ENCODE measurements at regions not wholly inside any gene's neighbourhood (a gene's known extent, or its start where the extent isn't known, plus 50 kb on each side); places are given as distances from the start of the nearest gene placed in this dataset.

DNA sequence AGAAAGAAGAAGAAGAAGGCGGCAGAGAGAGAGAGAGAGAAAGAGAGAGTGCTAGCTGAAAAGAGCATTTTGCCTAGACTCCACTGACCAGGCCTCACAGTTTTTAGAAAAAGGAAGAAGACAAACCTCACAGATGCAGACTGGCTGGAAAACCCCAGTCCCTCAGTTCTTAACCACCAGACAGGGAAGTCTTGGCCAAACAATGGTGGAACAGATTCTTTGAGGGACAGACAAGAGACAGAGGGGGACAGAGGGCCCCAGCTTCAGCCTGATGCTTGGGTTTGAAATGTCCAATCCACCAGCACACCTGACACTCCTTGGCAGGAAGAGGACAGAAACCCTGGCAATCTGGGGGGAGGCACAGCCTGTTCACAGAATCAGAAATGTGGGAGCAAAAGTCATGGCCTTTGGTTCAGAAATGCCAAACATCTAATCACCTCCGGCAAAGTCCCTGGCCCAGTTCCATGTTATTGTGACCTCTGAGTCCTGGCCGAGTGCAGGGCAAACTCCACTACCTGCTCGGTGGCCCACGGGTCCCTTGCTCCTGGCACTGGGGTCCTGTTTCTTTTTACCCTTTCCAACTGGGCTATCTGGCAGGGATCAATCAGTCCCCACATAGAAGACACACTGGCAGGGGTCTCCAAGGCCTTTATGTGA is 235.2 kb downstream of the LY86 start:
- no peaks in the 10 kb centered on the region for H3K27me3 ChIP-seq
- no peak for TF ChIP-seq POLR2A (IDR thresholded peaks at IDR 0.05)
- TF ChIP-seq, protein P1, sequence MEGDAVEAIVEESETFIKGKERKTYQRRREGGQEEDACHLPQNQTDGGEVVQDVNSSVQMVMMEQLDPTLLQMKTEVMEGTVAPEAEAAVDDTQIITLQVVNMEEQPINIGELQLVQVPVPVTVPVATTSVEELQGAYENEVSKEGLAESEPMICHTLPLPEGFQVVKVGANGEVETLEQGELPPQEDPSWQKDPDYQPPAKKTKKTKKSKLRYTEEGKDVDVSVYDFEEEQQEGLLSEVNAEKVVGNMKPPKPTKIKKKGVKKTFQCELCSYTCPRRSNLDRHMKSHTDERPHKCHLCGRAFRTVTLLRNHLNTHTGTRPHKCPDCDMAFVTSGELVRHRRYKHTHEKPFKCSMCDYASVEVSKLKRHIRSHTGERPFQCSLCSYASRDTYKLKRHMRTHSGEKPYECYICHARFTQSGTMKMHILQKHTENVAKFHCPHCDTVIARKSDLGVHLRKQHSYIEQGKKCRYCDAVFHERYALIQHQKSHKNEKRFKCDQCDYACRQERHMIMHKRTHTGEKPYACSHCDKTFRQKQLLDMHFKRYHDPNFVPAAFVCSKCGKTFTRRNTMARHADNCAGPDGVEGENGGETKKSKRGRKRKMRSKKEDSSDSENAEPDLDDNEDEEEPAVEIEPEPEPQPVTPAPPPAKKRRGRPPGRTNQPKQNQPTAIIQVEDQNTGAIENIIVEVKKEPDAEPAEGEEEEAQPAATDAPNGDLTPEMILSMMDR (IDR thresholded peaks at IDR 0.05): no peak
- H3K4me3 ChIP-seq: no peak overlapping the region
- peak in 1 of 3 donors; percentile 60 for DNase-seq
- no peaks in the 10 kb centered on the region for H3K9me3 ChIP-seq
- H3K4me1 ChIP-seq: peaks cover 0 to 28% (median 4%) of the 10 kb centered on the region in 4 donors
- H3K27ac ChIP-seq: peak overlapping the region in 1 of 4 donors; percentile 41
- no peaks in the 10 kb centered on the region for H3K36me3 ChIP-seq

DNA sequence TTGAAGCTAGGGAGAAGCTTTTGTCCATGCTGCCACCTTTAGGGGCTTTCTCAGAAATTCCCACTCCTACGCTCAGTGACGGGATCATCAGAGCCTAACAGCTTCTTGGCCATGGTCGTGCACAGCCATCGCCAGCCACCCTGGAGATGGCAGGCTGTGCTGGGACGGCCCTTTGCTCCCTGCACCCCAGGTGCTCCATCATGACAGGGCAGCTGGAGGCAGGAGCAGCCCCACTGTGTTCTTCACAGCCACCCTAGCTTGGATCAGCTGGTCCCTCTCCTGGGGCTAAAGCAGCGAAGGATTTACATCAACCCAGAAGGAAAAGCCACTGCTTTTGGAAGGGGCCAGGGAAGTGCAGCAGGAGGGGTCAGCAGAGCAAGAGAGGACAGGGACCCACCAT is 235.9 kb downstream of the LY86 start:
- no peaks in the 10 kb centered on the region for H3K27me3 ChIP-seq
- H3K4me1 ChIP-seq: peaks cover 0 to 28% (median 4%) of the 10 kb centered on the region in 4 donors
- no peaks in the 10 kb centered on the region for H3K36me3 ChIP-seq
- TF ChIP-seq, protein P1 (IDR thresholded peaks at IDR 0.05): no peak
- TF ChIP-seq POLR2A (IDR thresholded peaks at IDR 0.05): no peak
- no peak overlapping the region for H3K27ac ChIP-seq
- DNase-seq: no peak
- H3K4me3 ChIP-seq: no peak overlapping the region
- H3K9me3 ChIP-seq: no peaks in the 10 kb centered on the region

DNA sequence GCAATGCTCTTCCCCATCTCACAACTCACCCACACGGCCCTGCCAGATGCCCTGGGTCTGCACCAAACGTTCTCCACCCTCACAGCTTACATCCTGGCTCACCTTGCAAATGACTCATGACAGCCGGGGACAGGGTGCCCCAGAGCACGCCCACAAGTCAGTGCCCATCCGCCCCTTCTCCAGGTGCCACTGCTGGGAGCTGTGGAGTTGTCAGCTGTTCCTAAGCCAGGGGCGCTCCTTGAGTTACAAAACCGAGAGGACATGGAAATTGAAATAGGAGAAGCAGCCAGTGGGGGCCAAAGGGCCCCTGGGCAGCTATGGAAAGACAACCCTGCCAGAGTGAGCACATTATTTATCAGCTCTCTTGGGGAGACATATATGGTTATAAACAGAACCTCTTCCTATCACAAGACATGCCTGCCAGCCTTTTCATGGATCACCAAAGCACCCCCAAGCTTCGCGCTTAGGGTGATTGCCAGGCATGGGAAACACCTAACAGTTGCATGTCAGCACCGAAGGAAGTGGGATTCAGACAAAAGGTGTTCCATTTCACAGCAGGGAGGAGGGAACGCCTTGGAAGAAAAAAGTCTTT is 236.8 kb downstream of the LY86 start:
- TF ChIP-seq POLR2A (IDR thresholded peaks at IDR 0.05): peak in 1 of 2 donors; percentile 37
- TF ChIP-seq, protein P1 (IDR thresholded peaks at IDR 0.05): no peak
- Histone ChIP-seq H3K9me3 (no peaks in the 10 kb centered on the region), H3K27me3 (no peaks in the 10 kb centered on the region), H3K36me3 (no peaks in the 10 kb centered on the region), H3K4me1 (peaks cover 0 to 28% (median 4%) of the 10 kb centered on the region in 4 donors), H3K4me3 (no peak overlapping the region), H3K27ac (no peak overlapping the region)
- DNase-seq: peak in 2 of 3 donors; percentile 75 to 80

DNA sequence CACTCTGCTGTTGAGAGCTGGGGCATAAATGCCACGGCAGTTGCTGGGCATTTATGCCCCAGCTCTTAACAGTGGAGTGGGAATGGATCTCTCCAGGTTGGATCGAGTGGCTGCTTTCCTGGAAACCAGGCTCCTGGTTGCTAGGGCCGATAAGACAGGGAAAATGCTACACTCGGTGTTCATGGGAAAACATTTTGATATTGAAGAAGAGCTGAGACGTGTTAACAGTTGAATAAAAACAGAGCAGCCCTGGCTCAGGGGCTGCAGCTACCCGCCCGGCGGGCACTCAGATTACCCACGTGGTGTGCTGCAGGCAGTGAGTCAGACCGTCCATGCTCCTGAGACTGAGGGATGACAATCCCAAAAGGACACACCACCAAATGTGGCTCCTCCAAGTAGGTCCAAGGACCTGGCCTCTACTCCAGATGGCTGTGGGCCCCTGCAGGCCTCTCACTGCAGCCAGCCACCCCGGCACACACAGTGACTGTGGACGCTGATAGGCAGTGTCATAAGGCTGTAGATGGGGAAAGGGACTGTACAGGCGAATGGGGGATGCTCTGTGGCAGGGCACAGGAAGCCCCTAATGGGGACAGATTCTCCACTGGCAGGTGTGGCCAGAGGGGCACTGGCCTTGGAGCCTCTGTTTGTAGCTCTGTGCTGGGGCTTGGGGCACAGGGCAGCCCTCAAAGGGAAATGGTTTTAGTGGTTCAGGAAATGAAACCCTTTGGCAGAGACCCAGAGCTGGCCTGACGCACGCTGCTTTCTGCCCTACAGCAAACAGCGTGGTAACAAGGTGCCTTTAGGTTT is 237.8 kb downstream of the LY86 start:
- TF ChIP-seq POLR2A (IDR thresholded peaks at IDR 0.05): no peak
- TF ChIP-seq, protein P1 (IDR thresholded peaks at IDR 0.05): no peak
- no peaks in the 10 kb centered on the region for H3K36me3 ChIP-seq
- peak in 2 of 3 donors; percentile 32 to 73 for DNase-seq
- H3K27ac ChIP-seq: no peak overlapping the region
- H3K4me3 ChIP-seq: no peak overlapping the region
- no peaks in the 10 kb centered on the region for H3K27me3 ChIP-seq
- no peaks in the 10 kb centered on the region for H3K9me3 ChIP-seq
- H3K4me1 ChIP-seq: peaks cover 0 to 22% (median 4%) of the 10 kb centered on the region in 4 donors

DNA sequence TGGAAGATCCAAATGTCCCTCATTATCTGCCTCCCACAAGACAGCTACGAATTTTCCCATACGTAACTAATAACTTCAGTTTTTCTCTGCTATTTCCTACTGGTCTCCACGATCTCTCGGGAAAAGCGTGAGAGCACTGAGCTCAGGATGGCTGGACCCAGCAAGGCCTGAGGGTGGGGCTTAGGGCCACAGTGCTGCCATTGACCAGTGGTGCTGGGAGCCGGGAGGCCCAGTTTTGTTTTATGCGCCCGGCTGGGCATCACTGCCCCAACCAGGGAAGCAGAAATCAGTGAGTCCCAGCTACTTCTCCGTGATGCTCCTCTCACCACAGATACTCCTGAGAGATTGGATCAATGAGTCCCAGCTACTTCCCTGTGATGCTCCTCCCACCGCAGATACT is 238.4 kb downstream of the LY86 start:
- Histone ChIP-seq H3K27me3 (no peaks in the 10 kb centered on the region), H3K36me3 (no peaks in the 10 kb centered on the region), H3K4me1 (peaks cover 0 to 22% (median 4%) of the 10 kb centered on the region in 4 donors), H3K4me3 (no peak overlapping the region), H3K27ac (no peak overlapping the region), H3K9me3 (no peaks in the 10 kb centered on the region)
- TF ChIP-seq POLR2A (IDR thresholded peaks at IDR 0.05): no peak
- TF ChIP-seq, protein P1 (IDR thresholded peaks at IDR 0.05): no peak
- no peak for DNase-seq
